HG03039 (cell line): ENCODE measurements at regions not wholly inside any gene's neighbourhood (a gene's known extent, or its start where the extent isn't known, plus 50 kb on each side); places are given as distances from the start of the nearest gene placed in this dataset.

ENCODE experiments used
- ATAC-seq: cut with Tn5 transposase; IDR thresholded peaks from one replicate; pipeline ENCODE4 v1.9.1; 2021; ENCODE audit warnings: mild to moderate bottlenecking, moderate library complexity; ENCODE audit not compliant: unreplicated experiment

- ATAC-seq = no peak
These were observed 549.2 kb upstream of the KLF12 start for GRCh38 chr13:74683411-74683810.

GRCh38 chr13:74682746-74683145, 548.5 kb upstream of the KLF12 start:
- no peak for ATAC-seq

- no peak for ATAC-seq
These were observed 547.7 kb upstream of the KLF12 start for GRCh38 chr13:74681891-74682290.

- ATAC-seq = no peak
These were observed 544.2 kb upstream of the KLF12 start for GRCh38 chr13:74678308-74678965.

GRCh38 chr13:74675972-74676371, 541.8 kb upstream of the KLF12 start:
- ATAC-seq = no peak

GRCh38 chr13:74675182-74675581, 541.0 kb upstream of the KLF12 start:
- no peak for ATAC-seq

GRCh38 chr13:74674720-74675119, 540.5 kb upstream of the KLF12 start:
- ATAC-seq = no peak

- ATAC-seq = no peak
These were observed 534.9 kb upstream of the KLF12 start for GRCh38 chr13:74669149-74669548.

GRCh38 chr13:74667656-74668203, 533.5 kb upstream of the KLF12 start:
- no peak for ATAC-seq

- ATAC-seq = no peak
These were observed 528.7 kb upstream of the KLF12 start for GRCh38 chr13:74662905-74663304.

- no peak for ATAC-seq
These were observed 527.6 kb upstream of the KLF12 start for GRCh38 chr13:74661851-74662250.

- ATAC-seq = no peak
These were observed 523.6 kb upstream of the KLF12 start for GRCh38 chr13:74657765-74658164.

GRCh38 chr13:74651121-74651520, 516.9 kb upstream of the KLF12 start:
- ATAC-seq = no peak

- no peak for ATAC-seq
These were observed 513.8 kb upstream of the KLF12 start for GRCh38 chr13:74647991-74648390.

- ATAC-seq = no peak
These were observed 513.0 kb upstream of the KLF12 start for GRCh38 chr13:74647211-74647610.

GRCh38 chr13:74646091-74646490, 511.9 kb upstream of the KLF12 start:
- no peak for ATAC-seq

GRCh38 chr13:74645586-74645985, 511.4 kb upstream of the KLF12 start:
- ATAC-seq = no peak

GRCh38 chr13:74644229-74644628, 510.0 kb upstream of the KLF12 start:
- ATAC-seq = no peak

- ATAC-seq = no peak
These were observed 507.4 kb upstream of the KLF12 start for GRCh38 chr13:74641586-74641985.

GRCh38 chr13:74633734-74634133, 499.5 kb upstream of the KLF12 start:
- no peak for ATAC-seq

- ATAC-seq = no peak
These were observed 495.8 kb upstream of the KLF12 start for GRCh38 chr13:74629985-74630384.

GRCh38 chr13:74625541-74625940, 491.3 kb upstream of the KLF12 start:
- ATAC-seq = no peak

- no peak for ATAC-seq
These were observed 489.6 kb upstream of the KLF12 start for GRCh38 chr13:74623761-74624160.
